DMS114 treated with DMSO at 0.1 percent for 48 hours (cell line): ENCODE measurements at regions not wholly inside any gene's neighbourhood (a gene's known extent, or its start where the extent isn't known, plus 50 kb on each side); places are given as distances from the start of the nearest gene placed in this dataset.
"Not testable (repeated sequence)": the region's sequence is repeated elsewhere in the genome, so short reads cannot be mapped to it uniquely, and the experiment has no call there.

ENCODE experiments used
- DNase-seq: peaks from one replicate; lab custom pipeline; 2025; ENCODE audit not compliant: unreplicated experiment; lab: John Stamatoyannopoulos, UW

DNA sequence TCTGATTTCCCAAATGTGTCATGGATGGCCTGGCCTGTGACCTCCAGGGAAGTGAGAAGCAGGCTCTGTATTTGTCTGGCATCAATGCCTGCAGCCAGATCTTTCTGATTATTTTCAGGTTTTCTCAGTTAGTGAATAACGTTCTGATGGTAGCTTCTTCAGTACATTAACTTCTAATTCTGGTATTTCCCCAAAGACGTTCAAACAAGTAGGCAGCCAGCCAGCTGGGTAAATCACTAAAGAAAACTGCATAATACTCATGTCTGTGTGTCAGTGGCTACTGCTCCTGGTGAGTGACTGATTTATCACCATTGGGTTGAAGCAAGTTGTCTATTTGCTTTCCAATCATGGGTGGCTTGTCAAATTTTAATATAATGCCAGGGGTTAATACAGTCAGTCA is 162.6 kb upstream of the PFN2 start:
- no peak for DNase-seq

GRCh38 chr3:150132101-150132749 is 161.5 kb upstream of the PFN2 start:
- no peak for DNase-seq

DNA sequence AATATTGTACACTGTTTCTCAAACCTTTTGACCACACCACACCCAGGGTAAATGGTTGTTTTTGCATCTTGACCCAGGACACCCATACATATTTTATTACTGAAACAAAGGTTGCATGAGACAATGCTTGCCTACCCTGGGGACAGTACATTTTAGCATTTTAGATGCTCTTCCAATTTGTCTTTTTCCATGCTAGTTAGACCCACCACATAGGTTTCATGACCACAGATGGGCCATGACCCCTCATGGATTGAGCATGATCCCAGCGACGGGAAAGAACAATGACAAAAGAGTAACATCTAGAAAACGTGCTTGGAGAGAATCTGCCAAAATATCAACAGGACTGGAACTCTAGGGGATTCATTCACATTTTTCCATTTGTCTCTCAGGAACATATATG is 161.0 kb upstream of the PFN2 start:
- no peak for DNase-seq

DNA sequence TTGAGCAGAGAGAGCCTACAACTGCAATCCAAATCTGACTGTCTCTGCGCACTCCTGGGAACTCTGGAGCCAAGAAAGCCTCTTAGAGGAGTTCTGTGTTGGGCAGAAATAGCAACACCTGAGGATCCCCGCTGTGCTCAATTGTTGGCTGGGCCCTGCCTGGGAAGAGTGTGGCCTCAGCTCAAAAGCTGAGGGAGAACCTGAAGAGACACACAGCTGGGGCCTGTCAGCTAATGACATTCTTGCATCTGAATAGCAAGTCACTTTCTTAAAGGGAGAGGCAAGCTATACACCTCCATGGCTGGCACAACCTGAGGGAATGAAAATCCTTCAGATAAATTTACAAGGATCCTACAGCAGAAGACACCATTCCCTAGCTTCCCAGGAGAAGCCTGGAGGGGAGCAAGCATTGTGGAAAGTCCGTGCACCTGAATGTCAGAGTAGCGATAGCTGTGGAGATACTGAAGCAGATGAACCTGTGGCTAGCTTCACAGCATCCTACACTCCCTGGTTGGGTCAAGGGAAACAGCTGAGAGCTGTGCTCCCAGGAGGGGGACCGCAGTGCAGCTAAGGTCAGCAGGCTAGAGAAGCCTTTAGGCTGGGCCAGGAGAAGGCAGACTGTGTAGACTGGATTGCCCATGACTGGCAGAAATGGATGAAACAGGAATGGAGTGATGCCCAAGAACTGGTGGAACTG is 159.9 kb upstream of the PFN2 start:
- DNase-seq: no peak

DNA sequence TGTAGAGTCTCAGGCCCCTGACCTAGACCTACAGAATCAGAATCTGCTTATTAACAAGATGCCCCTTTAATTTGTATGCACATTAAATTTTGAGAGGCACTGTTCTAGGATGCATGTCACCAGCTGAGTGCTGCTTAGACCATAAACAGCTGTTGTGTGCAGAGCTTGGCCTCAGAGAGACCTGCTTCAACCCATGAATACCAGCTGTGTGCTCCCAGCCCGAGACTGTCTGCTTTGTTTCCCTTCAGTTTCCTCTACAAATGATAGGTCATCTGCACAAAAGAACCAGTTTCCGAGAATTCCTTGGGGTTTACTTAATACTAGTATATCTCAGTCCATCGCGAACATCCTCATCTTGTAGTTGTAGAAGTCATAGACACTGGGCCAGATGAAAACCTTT is 158.5 kb upstream of the PFN2 start:
- DNase-seq: no peak

- DNase-seq: no peak
Observed at GRCh38 chr3:150128126-150128525, 157.4 kb upstream of the PFN2 start.

DNA sequence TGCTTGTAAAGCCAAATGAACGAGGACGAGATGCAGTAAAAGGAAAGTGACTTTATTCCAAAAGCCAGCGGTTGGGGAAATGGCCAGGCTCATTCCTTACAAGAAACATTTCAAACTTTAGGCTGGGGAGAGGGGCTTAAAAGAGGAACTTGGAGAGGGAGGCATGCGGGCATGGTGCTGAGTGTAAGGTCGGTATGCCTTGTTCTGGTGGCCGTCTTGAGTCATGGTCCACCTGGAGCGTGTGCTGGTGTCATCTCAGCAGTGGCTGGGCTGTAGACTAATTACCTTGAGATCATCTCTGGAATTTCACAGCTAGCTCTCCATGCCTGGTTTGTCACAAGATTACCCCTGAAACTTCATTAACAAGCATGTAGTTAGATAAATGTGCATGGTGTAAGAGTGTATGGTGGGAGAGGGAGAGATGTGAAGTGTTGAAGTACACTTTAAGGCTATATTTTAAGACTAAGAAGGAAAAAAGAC is 156.4 kb upstream of the PFN2 start:
- no peak for DNase-seq

DNA sequence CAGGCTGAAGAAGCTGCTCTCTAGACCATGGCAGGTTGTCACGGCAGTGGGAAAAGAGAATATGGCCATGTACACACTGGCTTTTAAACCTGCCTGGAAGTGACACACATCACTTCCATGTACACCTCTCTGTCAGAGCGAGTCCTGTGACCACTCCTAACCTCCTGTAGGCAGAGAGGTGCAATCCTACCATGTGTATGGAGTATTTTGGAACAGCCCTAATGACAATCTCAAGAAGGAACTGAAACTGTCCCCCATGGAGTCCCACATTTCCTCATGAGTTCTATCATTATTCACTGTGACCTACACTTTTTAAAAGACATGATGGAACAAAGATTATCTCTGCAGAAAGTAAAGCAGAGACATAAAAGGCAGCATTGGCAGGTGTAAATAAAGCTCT is 153.4 kb upstream of the PFN2 start:
- no peak for DNase-seq

DNA sequence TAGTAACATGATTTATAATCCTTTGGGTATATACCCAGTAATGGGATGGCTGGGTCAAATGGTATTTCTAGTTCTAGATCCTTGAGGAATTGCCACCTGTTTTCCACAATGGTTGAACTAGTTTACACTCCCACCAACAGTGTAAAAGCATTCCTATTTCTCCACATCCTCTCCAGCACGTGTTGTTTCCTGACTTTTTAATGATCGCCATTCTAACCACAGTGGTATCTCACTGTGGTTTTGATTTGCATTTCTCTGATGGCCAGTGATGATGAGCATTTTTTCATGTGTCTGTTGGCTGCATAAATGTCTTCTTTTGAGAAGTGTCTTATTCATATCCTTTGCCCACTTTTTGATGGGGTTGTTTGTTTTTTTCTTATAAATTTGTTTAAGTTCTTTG is 152.6 kb upstream of the PFN2 start:
- DNase-seq: not testable (repeated sequence)

GRCh38 chr3:150118219-150118618 is 147.5 kb upstream of the PFN2 start:
- DNase-seq: no peak

GRCh38 chr3:150117076-150117475 is 146.4 kb upstream of the PFN2 start:
- no peak for DNase-seq

GRCh38 chr3:150116196-150116595 is 145.5 kb upstream of the PFN2 start:
- no peak for DNase-seq

DNA sequence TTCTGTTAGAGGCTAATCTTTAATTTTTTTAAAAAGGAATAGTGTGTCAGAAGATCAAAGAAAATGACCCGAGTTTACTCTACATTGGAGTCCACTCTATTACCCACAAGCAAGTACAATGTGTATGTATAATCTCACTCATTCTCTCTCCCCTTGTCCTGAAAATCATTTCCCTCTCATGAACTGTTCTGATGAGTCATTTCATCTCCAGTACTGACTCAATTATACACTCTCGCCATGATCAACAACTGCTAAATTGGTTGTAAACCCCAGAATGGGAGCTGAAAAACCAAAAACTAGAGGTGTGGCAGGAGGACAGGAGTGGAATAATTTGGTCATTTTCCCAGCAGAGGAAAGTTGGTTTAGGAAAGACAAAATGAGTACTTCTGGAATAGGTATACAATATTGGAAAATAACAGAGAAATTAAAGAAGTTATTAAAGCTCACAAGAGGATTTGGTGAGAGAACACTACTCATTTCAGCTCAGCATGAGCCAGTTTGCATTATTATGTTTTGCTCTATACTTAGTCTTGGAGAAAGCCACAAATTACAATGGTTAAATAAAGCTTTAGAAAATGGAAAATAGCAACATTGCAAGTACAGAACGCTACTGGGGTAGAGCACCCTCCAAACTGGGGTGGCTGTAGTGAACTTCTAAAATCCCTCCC is 144.3 kb upstream of the PFN2 start:
- DNase-seq: no peak

DNA sequence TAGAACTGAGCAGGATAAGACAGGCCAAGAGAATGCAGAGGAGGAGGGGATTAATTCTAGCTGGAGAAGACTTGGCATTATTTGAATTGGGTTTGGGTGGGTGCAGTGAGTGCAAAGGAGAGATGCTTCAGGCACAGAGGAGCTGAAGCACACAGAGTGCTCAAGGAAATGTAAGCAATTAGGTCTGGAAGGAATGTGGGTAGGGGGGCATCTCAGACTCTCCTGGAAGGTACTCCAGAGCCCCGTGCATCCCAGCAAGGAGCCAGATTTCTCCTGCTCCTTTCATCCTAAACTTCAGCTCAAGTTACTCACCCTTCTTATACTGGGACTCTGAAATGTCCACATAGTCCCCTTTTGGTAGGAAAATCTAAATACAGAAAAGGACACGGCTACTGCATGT is 143.6 kb upstream of the PFN2 start:
- no peak for DNase-seq

- DNase-seq: no peak
Observed at GRCh38 chr3:150110097-150110496, 139.4 kb upstream of the PFN2 start.

DNA sequence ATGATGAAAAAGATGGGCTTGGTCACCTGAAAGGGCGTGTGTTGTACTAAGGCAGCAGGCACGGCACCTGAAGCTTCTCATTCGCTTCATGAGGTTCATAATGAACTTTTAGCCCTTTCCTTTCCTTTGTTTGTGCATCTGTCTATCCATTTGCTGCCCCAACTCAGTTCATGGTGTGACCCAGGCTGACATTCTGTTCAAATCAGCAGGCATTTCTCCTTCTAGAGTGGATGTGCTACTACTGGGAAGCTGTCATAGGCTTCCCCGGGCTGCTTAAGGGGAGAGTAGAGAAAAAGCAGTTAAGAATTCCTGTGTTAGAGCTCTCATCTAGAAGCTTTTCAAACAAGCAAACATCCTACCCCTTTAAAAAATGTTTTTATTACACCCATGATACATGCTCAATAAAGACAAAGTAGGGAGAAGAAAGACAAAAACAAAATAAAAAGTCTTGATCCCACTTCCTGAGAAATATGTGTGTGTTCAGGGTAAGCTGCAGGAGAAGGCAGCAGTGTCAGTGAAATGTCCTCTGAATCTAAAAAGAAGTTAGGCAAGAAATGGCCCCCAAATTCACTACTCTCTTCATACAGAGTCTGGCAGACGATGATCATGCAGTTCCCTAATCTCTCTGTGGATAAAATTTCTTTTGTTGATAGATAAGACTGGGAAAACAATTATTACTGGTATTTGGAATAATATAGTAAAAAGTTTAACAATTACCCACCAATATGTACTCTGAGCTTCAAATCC is 136.9 kb upstream of the PFN2 start:
- no peak for DNase-seq

- no peak for DNase-seq
Observed at GRCh38 chr3:150106740-150107428, 136.2 kb upstream of the PFN2 start.

GRCh38 chr3:150105886-150106612 is 135.4 kb upstream of the PFN2 start:
- DNase-seq: no peak

DNA sequence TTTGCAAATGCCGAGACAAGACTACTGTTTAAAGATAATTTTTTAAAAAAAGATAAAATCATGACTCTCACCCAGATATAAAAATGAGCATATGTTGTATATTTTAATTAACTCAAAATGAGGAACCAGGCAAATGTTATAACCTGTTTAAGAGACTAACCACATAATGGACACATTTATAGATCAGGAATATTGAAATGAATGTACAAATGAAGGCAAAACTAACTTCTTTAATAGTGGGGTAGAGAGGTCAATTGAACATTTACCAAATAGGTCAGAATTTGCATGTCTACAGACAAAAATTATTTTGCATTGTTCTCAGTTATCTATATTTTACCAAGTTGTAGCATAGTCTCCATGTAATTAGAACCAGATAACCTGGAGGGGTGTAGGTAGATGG is 134.3 kb upstream of the PFN2 start:
- DNase-seq: no peak

- DNase-seq: no peak
Observed at GRCh38 chr3:150104564-150104963, 133.9 kb upstream of the PFN2 start.
